GM18861 (cell line): ENCODE measurements at regions not wholly inside any gene's neighbourhood (a gene's known extent, or its start where the extent isn't known, plus 50 kb on each side); places are given as distances from the start of the nearest gene placed in this dataset.

Source experiments
- ATAC-seq: cut with Tn5 transposase; IDR thresholded peaks from one replicate; pipeline ENCODE4 v1.9.1; 2021; ENCODE audit not compliant: unreplicated experiment

DNA sequence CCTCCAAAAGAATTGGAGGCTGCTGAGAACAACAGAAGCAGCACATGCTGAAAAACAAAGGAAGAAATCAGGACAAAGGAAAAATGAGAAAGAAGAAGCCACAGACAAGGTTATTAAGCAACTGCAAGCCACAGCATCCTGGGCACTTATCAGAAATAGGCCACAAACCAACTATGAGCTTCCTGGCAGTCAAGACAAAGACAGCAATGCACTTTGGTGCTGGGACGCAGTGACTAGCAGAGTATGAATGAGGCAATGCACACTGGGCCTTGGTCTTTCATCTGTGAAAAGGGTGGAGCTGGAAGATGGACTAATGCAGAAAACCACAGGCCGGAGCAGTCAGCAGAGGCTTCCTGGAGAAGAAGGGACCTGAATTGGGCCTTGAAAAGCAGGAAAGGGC lies 56.0 kb upstream of the LINGO1 start:
- no peak for ATAC-seq

DNA sequence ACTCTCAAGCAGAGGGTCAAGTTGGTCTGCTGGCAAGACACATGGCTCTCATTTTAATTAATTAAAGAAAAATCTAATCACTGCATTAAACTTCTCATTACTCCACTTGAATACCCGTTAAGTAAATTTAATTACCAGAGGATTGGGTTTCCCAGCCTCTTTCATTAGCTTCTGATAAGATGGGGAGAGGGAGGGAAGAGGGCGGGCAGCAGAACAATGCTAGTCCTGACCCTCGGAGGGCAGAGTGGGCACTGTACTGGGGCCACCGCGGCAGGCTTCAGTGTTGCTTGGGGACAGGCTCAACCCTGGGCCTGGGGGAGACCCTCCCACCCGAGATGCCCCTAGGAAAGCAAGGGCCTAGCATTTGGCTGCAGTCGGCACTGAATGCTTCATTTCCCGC lies 55.6 kb upstream of the LINGO1 start:
- ATAC-seq: no peak

DNA sequence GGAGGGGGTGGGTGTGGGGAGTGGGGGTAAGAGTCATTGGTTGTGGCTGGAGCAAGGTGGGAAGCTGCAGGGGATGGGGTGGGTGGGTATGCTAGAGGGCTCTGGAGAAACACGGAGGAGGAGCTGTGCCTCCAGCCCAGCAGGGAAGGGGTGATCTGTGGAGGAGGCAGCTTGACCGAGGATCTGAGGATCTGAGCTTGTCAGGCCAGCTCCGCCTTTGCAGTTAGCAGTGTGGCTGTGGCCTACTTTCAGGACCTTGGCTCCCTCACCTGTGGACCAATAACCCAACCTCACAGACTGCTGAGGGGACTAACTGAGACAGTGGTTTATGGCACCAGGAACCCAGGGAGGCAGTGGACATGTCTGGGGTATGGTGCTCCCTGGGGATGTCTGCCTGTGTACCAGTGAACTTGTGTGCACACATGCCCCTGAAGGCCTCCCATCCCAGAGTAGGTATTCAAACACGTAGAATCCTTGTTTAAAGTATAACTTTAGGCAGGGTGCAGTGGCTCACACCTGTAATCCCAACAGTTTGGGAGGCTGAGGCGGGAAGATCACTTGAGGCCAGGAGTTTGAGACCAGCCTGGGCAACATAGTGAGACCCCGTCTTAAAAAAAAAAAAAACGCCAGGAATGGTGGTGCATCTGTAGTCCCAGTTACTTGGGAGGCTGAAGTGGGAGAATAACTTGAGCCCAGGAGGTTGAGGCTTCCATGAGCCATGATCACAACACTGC lies 52.5 kb upstream of the LINGO1 start:
- no peak for ATAC-seq

DNA sequence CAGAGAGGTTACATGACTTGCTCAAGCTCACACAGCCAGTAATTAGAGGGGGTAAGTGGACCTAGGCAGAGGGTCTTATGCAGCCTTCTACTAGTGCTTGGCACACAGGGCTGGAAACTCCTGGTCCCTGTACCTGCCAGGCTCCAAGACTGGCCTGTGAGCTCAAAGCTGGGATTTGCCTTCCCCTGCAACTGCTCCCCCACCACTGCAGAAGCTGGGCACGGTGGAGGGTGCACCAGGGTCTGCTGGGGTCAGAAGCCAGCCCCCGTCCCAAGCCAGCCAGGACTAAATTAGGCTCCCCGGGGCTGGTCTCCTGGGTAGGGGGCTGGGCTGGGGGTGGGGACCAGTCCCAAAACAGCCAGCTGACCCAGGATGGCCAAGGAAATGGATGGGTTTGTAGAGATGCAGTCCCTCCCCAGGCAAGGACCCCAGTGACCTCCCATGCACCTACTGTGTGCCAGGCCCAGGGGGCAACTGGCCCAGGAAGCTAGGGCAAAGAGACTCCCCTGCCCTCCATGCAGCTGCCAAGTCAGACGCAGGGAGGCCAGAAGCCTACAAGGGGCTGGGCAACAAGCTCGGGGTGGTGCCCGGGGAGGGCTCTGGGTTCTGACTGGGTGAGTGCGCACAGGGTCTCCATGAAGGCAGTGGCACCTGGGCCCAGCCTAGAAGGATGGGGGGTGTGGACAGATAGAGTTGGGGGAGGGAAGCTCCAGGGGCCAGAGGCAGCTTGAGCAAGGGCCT lies 51.8 kb upstream of the LINGO1 start:
- no peak for ATAC-seq

DNA sequence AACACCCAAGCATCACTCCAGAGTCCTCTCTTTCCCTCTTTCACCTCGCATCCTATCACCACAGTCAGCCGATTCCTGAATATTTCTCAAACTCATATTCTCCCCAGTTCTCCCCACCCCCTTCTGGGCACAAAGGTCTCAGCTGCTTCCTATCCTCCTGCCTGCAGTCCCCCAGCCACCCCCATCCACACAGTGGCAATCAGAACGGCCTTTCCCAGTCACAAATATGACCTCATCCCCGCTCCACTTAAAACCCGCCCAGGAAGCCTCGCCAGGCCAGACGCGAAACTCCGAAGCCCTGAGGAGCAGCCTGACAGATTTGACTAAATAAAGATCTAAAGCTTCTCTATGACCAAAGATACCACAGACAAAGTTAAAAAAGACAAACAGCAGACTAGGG lies 49.9 kb upstream of the LINGO1 start:
- ATAC-seq: no peak
